GM18508 (cell line): ENCODE measurements at regions not wholly inside any gene's neighbourhood (a gene's known extent, or its start where the extent isn't known, plus 50 kb on each side); places are given as distances from the start of the nearest gene placed in this dataset.
"Not testable (repeated sequence)": the region's sequence is repeated elsewhere in the genome, so short reads cannot be mapped to it uniquely, and the experiment has no call there.

Source experiments
- ATAC-seq: cut with Tn5 transposase; IDR thresholded peaks from one replicate; pipeline ENCODE4 v1.9.1; 2021; ENCODE audit warnings: moderate number of reproducible peaks; ENCODE audit not compliant: insufficient read depth, unreplicated experiment

DNA sequence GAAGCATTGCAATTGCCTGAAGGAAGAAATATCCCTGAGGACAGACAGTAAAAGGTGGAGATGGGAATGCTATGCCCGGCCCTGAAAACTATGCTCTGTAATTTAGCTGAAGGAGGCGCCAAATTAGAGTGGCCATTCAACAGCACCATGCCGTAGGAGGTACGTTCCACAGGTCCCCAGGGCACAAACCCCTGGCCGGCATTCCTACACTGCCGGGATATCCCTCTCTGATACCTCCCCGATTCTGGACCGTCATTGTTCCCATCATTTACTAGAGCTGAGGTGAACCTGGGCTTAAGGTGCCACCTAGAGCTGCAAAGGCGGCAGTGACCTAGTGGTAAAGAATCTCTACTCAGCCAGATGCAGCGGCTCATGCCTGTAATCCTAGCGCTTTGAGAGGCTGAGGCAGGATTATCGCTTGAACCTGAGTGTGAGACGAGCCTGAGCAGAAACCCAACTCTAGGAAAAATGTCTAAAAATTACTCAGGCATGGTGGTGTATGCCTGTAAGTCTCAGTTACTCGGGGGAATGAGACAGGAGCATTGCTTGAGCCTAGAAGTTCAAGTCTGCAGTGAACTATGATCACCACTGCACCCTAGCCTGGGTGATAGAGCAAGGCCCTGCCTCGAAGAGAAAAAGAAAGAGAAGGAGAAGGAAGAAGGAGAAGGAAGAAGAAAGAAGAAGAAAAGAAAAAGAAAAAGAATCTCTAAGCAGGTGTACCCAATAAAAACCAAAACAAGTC is 53.0 kb upstream of the TNKS2 start:
- no peak for ATAC-seq

DNA sequence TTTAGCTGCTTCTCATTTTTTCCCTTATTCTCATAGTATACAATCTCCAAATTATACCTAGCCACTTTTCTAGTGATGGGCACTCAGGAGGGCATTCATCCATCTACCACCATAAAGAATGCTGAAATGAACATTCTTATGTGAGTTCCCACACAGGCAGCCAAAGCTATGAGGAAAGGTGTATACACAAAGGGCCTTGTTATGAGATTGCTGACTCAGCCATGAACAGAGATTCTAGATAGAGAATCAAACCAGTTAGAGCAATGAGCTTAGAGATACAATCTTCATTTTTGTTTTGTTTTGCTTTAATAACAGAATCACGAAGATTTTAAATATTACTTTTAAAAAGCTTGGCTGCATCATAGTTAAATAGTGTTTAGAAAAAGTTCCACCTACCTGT is 54.8 kb upstream of the TNKS2 start:
- ATAC-seq, result no peak

DNA sequence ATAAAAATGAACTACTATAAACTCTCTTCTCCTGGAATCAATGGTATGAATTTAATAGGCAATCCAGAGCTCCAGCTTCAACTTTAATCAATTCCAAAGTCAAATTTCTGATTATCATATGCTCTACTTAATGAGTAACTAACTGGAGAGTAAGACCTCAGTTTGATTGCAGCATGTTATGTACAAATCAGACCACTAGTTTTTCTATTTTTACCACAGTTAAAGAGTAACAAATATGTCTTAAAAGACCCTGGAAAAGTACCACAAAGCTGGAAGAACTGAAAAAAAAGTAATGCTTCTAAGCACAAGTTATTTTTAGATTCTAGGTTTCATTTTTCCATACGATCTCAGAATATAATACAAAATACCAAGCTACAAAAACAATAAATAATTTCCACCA is 56.0 kb upstream of the TNKS2 start:
- ATAC-seq, result no peak

DNA sequence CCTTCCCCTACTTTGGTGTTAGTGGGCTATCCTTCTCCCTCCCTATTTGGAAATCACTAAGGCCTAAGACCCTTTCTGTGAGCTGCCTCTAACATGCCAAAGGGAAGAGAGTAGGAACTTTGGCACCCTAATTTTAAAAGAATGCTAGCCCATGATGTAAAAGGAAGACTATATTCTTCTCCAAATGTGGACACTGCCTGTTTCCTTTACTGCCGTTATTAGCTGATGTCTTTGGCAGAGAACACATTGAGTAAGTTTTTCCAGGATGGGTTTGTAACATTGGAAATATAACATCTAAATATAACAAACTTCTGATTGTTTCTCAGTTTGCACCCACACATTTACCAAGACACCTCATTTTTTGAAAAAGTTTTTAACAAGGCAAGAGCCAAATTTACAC is 56.9 kb upstream of the TNKS2 start:
- ATAC-seq, result no peak

DNA sequence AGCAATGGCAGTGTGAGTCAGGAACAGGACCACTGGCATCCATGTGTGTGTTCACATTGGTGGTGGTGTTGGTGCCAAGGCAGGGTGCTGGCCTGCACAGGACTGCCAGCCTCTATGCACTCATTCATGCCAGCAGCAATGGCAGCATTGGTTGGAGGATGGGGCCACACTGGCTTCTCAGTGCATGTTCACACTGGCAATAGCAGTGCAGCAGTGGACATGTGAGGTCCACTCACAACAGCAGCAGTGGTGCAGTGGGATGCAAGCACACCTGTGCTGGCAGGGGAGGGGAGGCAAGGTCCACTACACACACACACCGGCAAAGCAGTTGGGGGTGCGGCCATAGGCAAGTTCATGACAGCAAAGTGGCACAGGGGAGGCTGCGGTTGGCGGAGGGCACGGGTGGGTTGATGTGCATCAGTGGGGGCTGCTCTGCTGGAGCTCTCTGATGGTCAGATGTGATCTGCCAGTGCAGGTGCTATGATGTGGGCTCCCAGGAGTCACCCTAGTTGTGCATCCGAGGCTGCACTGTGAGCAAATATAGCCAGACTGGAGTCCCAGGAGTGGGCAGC is 57.8 kb upstream of the TNKS2 start:
- no peak for ATAC-seq

DNA sequence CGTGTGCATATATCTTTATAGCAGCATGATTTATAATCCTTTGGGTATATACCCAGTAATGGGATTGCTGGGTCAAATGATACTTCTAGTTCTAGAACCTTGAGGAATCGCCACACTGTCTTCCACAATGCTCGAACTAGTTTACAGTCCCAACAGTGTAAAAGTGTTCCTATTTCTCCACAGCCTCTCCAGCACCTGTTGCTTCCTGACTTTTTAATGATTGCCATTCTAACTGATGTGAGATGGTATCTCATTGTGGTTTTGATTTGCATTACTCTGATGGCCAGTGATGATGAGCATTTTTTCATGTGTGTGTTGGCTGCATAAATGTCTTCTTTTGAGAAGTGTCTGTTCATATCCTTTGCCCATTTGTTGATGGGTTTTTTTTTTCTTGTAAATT is 66.0 kb upstream of the TNKS2 start:
- not testable (repeated sequence) for ATAC-seq

DNA sequence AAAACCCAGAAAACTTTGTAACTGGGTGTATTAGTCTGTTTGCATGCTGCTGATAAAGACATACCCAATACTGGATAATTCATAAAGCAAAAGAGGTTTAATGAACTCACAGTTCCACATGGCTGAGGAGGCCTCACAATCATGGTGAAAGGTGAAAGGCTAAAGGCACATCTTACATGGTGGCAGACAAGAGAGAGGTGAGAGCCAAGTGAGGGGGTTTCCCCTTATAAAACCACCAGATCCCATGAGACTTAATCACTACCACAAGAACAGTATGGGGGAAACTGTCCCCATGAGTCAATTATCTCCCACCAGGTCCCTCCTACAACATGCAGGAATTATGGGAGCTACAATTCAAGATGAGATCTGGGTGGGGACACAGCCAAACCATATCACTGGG is 68.9 kb upstream of the TNKS2 start:
- not testable (repeated sequence) for ATAC-seq

DNA sequence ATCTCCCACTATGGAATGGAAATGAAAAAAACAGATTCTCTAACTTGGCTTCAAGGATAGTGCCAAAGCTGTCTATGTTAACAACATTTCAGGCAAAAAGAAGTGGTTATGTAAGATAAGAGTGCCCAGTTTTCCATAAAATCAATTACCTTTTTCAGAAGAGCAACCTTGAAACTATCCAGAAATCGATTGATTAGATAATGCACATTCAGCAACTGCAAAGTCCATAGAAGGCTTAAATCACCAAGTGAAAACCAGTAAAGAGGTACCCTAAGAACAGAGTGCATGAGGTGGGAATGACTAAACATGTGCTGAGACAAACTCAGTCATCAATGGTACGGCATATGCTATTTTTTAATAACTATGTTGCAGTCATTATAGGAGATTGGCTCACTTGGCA is 71.9 kb upstream of the TNKS2 start:
- no peak for ATAC-seq

DNA sequence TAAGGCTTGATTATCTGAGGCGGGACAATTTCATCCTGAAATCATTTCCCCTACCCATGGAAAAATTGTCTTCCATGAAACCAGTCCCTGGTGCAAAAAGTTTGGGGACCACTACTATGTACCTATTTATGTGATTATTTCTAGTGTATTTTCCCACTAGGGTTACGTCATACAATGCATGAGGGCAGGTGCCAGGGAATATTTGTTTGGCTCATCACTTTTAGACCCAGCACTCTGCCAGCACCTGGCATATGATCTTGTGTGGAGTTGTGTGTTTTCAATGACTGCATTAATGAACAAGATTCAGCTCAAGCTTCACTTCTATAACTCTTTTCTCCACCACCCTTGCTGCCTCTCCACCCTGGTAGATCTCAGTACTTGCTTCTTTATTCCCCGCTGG is 73.3 kb upstream of the TNKS2 start:
- ATAC-seq, result no peak

DNA sequence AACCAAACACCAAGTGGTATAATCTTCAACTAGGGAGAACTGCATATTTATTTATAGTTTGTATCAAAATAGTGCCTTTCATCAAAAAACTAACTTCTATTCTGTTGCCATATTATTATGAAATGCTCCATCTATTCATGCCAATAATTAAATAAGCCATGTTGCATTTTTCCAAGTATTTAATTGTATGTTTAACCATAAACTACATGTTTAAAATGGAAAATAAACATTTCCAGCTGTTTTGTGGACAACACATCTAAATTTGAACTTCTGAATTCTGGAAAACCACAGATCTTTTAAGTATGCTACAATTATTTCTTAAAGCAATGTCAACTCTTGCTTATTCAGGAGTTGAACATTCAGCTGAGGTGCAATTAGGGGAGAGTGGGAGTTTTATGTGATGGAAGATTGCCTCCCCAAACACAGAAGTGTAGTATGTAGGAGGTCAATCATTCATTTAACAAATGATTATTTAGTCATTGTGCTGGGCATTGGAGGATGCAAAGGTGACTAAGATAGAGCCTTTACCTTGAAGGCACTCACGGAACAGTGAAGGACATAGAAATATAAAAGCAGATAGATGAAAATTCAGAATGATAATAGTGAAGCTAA is 80.7 kb upstream of the PPP1R3C start:
- ATAC-seq, result no peak

DNA sequence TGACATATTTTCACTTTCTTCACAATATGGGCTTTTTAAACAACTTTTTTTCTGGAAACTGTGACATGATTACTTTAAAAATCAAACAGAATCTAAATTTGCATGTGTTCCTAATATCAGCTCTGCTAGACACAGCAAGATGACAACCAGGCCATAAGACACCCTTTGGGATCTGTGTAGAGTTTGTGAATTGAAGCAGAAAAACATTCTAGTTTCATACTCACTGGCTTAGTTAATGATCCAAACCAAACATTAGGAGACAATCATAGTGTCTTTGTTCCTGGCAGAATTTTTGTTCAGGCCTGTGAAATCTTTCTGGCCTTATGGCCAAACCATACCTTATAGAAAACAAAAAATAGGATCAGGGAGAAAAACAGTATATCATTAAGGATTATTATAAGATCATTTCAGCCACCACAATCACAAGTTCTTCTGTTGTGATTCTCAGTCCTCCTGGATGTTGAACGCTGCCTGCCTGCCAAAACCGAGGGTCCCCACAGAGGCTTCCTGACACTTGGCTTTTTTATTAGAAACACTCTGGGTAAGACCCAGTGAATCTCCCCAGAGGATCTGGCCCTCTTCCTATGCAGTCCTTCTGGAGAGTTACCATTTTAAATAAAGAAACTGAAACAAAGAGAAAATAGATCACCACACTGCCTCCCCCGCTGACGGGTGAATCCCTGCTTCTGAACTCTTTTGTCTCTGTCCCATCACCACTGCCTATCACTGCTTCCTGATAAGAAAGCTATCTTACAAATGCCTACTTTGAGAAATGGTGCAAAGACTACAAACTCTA is 79.2 kb upstream of the PPP1R3C start:
- peak; percentile 65 for ATAC-seq

DNA sequence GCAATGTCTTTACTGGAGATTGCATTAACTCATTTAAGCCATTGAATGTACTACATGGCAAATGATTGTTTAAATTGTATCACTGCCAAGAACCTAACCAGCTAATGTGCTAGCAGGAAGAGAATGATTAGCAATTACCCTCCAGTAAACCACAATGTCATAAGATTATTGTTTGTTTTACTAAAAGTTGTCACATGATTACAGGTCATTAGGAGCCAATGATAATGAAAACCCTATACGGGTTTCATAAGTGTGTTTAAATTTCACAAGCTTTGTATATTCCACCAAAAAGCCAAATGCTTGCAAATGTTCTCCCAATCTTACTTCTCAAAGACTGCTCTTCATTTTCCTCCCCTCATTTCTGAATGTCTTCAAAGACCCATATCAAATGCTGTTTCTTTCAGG is 76.5 kb upstream of the PPP1R3C start:
- no peak for ATAC-seq

DNA sequence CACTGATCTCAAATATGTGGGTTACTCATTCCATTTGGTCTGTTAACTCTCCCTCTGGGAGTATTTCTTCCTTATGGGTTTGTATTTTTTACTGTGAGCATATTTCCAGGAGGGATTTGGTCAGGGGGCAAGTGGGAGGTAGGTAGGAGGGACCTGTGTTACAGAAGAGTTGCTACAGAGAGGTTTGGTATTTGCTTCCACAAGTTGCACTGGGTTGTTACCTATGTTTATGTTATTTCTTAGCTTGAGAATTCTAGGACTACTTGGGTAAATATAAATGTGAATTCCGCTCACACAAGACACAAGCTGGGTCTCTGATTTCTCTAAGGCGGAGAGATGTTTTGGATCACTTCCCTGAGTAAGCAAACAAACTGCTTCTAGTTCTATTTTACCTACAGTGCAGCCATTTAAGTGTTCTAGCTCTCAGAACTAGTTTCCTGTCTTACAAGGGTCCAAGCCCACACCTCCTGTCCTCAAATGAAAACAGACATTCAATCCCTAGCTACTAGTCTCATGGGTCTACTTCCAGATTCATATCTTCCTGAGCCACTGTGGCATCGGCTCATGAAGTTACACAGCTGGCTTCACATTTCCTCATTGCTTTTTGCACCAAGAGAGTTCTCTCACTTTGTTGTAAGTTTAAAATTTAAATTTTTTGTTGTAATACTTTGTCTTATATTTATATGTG is 75.4 kb upstream of the PPP1R3C start:
- no peak for ATAC-seq

DNA sequence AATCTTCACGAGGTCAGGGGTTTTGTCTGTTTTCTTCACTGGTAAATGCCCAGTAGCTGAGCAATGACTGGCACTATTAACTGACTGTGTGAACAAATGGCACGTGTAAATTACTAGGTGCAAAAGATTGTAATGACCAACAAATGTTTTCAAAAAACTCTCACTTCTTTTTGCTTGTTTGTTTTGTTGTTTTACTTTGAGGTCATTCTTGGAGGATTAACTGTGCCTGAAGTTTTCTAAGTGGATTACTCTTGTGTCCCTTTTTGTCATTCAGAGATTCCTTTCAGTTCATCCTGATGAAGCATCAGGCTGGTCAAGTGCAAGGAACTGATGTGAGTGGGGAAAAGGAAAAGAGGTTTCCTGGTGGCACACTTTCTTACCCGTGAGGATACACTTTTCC is 74.4 kb upstream of the PPP1R3C start:
- no peak for ATAC-seq

DNA sequence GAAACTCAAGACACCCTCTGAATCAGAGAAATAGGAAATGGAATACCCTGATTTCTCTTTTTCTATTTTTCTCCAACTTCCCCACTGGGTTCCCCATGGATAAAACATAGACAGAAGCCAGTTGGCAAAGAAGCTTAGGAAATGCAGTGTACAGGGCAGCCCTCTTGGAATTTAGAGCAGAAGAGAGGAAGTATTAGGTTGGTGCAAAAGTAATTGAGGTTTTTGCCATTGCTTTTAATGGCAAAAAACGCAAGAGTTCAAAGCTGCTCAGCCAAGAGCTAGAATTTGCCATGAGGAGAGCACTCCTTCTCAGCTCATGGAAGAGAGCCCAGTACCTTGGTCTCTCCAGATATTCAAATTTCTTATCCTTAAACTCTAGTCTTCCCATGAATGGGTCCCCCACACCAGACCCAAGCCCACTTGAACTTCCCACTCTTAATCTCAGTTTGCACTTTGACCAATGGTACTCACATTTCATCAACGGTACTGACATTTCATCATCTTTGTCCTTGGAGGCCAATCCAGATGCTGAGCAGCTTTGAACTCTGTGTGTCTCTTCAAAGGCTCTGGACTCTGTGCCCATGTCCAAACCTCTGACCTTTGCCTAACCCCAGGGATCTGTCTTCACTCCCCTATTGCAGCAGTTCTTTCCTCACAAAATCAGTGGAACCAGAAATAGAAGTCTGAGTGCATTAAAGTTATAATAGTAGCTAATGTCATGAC is 73.2 kb upstream of the PPP1R3C start:
- no peak for ATAC-seq

DNA sequence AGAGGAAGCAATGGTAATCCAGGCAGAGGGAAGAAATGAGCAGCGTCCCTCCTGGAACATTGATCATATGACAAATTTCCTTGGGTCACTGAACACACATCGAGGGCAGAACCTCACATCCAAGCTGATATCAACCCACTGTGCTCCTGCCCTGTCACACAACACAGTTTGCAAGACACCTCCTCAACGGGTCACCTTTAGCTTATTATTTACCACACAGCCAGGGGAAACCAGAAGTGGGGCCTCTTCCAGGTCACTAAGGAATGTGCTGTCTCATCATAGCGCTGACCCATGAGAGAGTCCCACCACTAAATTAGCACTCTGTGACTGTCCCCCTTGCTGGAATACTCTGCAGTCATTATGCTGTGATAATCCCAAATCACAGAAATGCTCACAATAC is 69.7 kb upstream of the PPP1R3C start:
- ATAC-seq, result no peak

DNA sequence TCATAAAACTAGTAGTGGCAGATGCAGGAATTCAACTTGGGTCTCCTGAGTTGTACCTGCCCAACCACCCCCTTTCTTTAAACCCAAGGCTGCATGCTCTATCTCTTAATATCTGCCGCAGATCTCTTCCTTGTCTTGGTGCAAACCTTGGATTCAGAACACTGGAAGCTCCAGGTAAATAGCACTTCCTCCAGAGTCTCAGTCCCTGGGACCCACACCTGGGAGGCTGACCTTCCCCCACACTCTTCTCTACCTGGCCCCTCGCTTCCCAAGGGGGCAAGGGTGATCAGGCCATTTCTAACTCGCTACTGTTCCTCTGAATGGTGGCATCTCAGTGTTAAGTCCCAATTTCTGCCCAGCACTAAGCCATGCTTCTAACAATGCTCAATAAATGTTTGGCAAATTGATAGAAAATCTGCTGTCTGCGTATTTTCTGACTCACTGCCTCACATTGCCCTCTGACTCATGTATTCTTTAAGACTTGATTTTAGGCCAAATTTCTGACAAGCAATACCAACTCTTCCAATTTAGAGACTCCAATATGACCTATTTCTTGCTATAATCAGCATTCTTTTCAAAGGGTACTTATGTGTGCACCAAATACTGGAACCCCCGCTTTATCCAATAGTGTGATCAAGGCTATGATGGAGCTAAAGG is 68.0 kb upstream of the PPP1R3C start:
- ATAC-seq, result no peak

DNA sequence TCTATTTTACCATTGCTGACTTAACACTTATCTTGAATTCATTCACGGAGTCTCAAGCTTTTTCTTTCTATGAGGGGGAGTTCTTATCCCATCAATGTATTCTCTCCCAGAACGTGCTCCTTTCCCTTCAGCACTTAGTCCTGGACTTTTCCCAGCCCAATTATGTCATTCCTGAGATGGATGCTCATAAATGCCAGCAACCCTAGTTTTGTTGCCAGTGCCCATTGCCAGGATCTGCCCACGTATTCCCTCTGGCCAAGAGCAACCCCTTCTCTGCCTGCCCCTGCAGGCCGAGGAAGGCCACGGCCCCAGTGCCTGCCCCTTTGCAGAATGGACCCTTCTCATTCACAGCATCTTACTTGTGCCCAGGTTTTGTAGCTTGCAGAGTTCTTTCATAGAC is 67.4 kb upstream of the PPP1R3C start:
- ATAC-seq, result no peak

DNA sequence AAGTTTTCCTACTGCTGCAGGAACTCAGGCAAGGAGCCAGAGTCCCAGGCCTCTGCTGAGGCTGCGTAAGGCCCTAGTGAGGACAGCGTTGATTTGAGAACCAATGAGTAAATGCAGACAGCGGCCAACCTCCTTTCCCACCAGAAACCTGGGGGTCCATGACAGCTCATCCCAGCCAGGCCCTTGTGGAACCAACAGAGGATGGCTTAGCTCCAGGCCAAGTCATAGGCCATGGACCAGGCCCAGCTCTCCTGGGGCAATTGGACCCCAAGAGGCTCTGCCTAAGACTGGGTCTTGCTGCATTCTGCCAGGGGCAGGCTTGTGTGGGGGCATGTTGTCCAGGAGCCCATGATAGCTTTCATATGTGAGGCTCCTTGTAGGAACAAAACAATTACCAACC is 65.4 kb upstream of the PPP1R3C start:
- ATAC-seq, result no peak
